ENCODE measurements at regions not wholly inside any gene's neighbourhood (a gene's known extent, or its start where the extent isn't known, plus 50 kb on each side); places are given as distances from the start of the nearest gene placed in this dataset.
"Not testable (repeated sequence)": the region's sequence is repeated elsewhere in the genome, so short reads cannot be mapped to it uniquely, and the experiment has no call there.

GRCh38 chr20:51930775-51931174, 128.5 kb upstream of the SALL4 start:
- Mint-ChIP-seq H3K4me3 (no peak overlapping the region), H3K4me1 (peaks cover 12% of the 10 kb centered on the region), H3K27ac (no peak overlapping the region), H3K27me3 (ENCODE audit: low read depth in 3 of 3) (no peaks in the 10 kb centered on the region), H3K36me3 (no peaks in the 10 kb centered on the region), H3K9me3 (peaks cover 0 to 6% (median 4%) of the 10 kb centered on the region in 7 donors)
- Histone ChIP-seq H2AFZ (ENCODE audit: insufficient read depth, low read depth, low read length, poor library complexity, severe bottlenecking) (no peak overlapping the region), H3K9ac (ENCODE audit: insufficient read depth, low read length, poor library complexity, severe bottlenecking) (no peak overlapping the region), H3K36me3 (replicated peaks in 1 of 2; ENCODE audit: control insufficient read depth in 1 of 2, insufficient read depth in 2 of 2, low read length in 2 of 2) (no peaks in the 10 kb centered on the region), H3K27ac (ENCODE audit: low read depth in 1 of 2, low read length in 2 of 2) (no peak overlapping the region), H3K79me2 (ENCODE audit: insufficient read depth, low read length) (no peaks in the 10 kb centered on the region), H3K4me3 (replicated peaks in 1 of 3; ENCODE audit: low read depth in 2 of 3, low read length in 3 of 3) (no peak overlapping the region), H3K27me3 (ENCODE audit: control insufficient read depth in 2 of 2, insufficient read depth in 2 of 2, low read length in 2 of 2) (no peaks in the 10 kb centered on the region), H3K4me1 (ENCODE audit: control insufficient read depth in 1 of 2, insufficient read depth in 2 of 2, low read length in 2 of 2) (peaks cover 11 to 13% of the 10 kb centered on the region in 2 donors), H3K9me3 (replicated peaks in 1 of 2; ENCODE audit: control insufficient read depth in 1 of 2, insufficient read depth in 1 of 2, low read length in 2 of 2) (peaks cover 0 to 3% of the 10 kb centered on the region in 2 donors), H4K20me1 (ENCODE audit: insufficient read depth, low read length) (no peaks in the 10 kb centered on the region), H3K4me2 (replicated peaks; ENCODE audit: extremely low read depth, low read length, poor library complexity, severe bottlenecking) (no peak overlapping the region)
- intact Hi-C loops (cut with micrococcal nuclease) = no loop called here
- WGBS (ENCODE audit: insufficient coverage) = 71% methylated on average over 1 of the region's 3 CpGs
- no peak for DNase-seq
- no peak for TF ChIP-seq CTCF (IDR thresholded peaks at IDR 0.05)

DNA sequence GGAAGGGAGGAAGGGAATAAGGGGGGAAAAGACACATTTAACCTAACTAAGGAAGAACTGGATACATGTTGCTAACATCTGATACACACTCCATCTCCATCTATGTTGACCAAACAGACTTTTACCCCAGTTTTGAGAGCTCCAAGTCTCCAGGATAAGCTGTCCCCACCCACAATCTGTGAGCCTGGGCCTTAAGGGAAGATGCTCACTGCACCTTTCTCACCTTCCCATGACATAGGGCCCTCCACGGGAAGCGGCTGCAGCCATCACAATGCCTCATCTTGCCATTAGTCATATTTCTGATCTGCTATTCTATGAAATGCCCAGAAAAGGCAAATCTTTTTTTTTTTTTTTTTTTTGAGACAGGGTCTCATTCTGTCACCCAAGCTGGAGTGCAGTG, 126.6 kb upstream of the SALL4 start:
- Histone ChIP-seq H3K4me3 (replicated peaks in 1 of 3; ENCODE audit: low read depth in 2 of 3, low read length in 3 of 3) (no peak overlapping the region), H3K9ac (ENCODE audit: insufficient read depth, low read length, poor library complexity, severe bottlenecking) (no peak overlapping the region), H3K4me2 (replicated peaks; ENCODE audit: extremely low read depth, low read length, poor library complexity, severe bottlenecking) (no peak overlapping the region), H3K36me3 (replicated peaks in 1 of 2; ENCODE audit: control insufficient read depth in 1 of 2, insufficient read depth in 2 of 2, low read length in 2 of 2) (no peaks in the 10 kb centered on the region), H3K79me2 (ENCODE audit: insufficient read depth, low read length) (no peaks in the 10 kb centered on the region), H2AFZ (ENCODE audit: insufficient read depth, low read depth, low read length, poor library complexity, severe bottlenecking) (no peak overlapping the region), H3K27me3 (ENCODE audit: control insufficient read depth in 2 of 2, insufficient read depth in 2 of 2, low read length in 2 of 2) (no peaks in the 10 kb centered on the region), H4K20me1 (ENCODE audit: insufficient read depth, low read length) (no peaks in the 10 kb centered on the region), H3K9me3 (replicated peaks in 1 of 2; ENCODE audit: control insufficient read depth in 1 of 2, insufficient read depth in 1 of 2, low read length in 2 of 2) (peaks cover 0 to 3% of the 10 kb centered on the region in 2 donors), H3K4me1 (ENCODE audit: control insufficient read depth in 1 of 2, insufficient read depth in 2 of 2, low read length in 2 of 2) (peaks cover 11 to 13% of the 10 kb centered on the region in 2 donors), H3K27ac (ENCODE audit: low read depth in 1 of 2, low read length in 2 of 2) (no peak overlapping the region)
- peak overlapping the region in 1 of 7 donors; percentile 64 for H3K27ac Mint-ChIP-seq
- intact Hi-C loops (cut with micrococcal nuclease) = no loop called here
- no peak for TF ChIP-seq CTCF (IDR thresholded peaks at IDR 0.05)
- no CpG with 5 or more reads among the region's 2 CpGs for WGBS (ENCODE audit: insufficient coverage)
- H3K36me3 Mint-ChIP-seq = no peaks in the 10 kb centered on the region
- DNase-seq = no peak
- H3K9me3 Mint-ChIP-seq = peaks cover 0 to 5% (median 4%) of the 10 kb centered on the region in 7 donors
- H3K4me3 Mint-ChIP-seq = no peak overlapping the region
- H3K4me1 Mint-ChIP-seq = peaks cover 12% of the 10 kb centered on the region
- H3K27me3 Mint-ChIP-seq (ENCODE audit: low read depth in 3 of 3) = no peaks in the 10 kb centered on the region

- H3K4me1 Mint-ChIP-seq = peaks cover 12% of the 10 kb centered on the region
- not testable (repeated sequence) for H3K4me2 ChIP-seq (replicated peaks; ENCODE audit: extremely low read depth, low read length, poor library complexity, severe bottlenecking)
Observed at GRCh38 chr20:51927970-51928369, 125.6 kb upstream of the SALL4 start.

More at GRCh38 chr20:51927970-51928369, 125.6 kb upstream of the SALL4 start:
- H3K9ac ChIP-seq (ENCODE audit: insufficient read depth, low read length, poor library complexity, severe bottlenecking); H3K9me3 ChIP-seq (replicated peaks in 1 of 2; ENCODE audit: control insufficient read depth in 1 of 2, insufficient read depth in 1 of 2, low read length in 2 of 2); intact Hi-C loops (cut with micrococcal nuclease); H3K27ac ChIP-seq (ENCODE audit: low read depth in 1 of 2, low read length in 2 of 2); H3K27me3 Mint-ChIP-seq (ENCODE audit: low read depth in 3 of 3); H3K4me3 Mint-ChIP-seq; DNase-seq; H3K36me3 ChIP-seq (replicated peaks in 1 of 2; ENCODE audit: control insufficient read depth in 1 of 2, insufficient read depth in 2 of 2, low read length in 2 of 2); H3K27me3 ChIP-seq (ENCODE audit: control insufficient read depth in 2 of 2, insufficient read depth in 2 of 2, low read length in 2 of 2); H2AFZ ChIP-seq (ENCODE audit: insufficient read depth, low read depth, low read length, poor library complexity, severe bottlenecking); H4K20me1 ChIP-seq (ENCODE audit: insufficient read depth, low read length); H3K4me3 ChIP-seq (replicated peaks in 1 of 3; ENCODE audit: low read depth in 2 of 3, low read length in 3 of 3); H3K9me3 Mint-ChIP-seq; H3K79me2 ChIP-seq (ENCODE audit: insufficient read depth, low read length); H3K36me3 Mint-ChIP-seq: not testable (repeated sequence)
- H3K27ac Mint-ChIP-seq = peak overlapping the region in 1 of 7 donors; percentile 27
- no CpG with 5 or more reads among the region's 5 CpGs for WGBS (ENCODE audit: insufficient coverage)
- peaks cover 11 to 13% of the 10 kb centered on the region in 2 donors for H3K4me1 ChIP-seq (ENCODE audit: control insufficient read depth in 1 of 2, insufficient read depth in 2 of 2, low read length in 2 of 2)
